Neural cell (in vitro differentiated cells): ENCODE measurements at regions not wholly inside any gene's neighbourhood (a gene's known extent, or its start where the extent isn't known, plus 50 kb on each side); places are given as distances from the start of the nearest gene placed in this dataset.

Experiments
- H2AFZ ChIP-seq: fragments of 200-600, 300-800 bp; sonication (generic), shearing (Covaris generic); 2 replicates; pipeline ENCODE4 v1.6.0; 2014; ENCODE audit warnings: low read depth, mild to moderate bottlenecking, antibody characterized with exemption, low read length, moderate library complexity
- H3F3A ChIP-seq: fragments of 200-600 bp; shearing (Covaris generic); 2 replicates; pipeline ENCODE4 v1.6.1; 2016; ENCODE audit warnings: mild to moderate bottlenecking, moderate library complexity, mixed read lengths, antibody characterized with exemption, low read length; ENCODE audit not compliant: insufficient read depth, poor library complexity, severe bottlenecking
- H3K27ac ChIP-seq: fragments of 200-600, 300-800 bp; sonication (generic), shearing (Covaris generic); 2 replicates; pipeline ENCODE4 v1.5.1; 2014; ENCODE audit warnings: mild to moderate bottlenecking, low read length, moderate library complexity
- H3K27me3 ChIP-seq: fragments of 300-800, 200-600 bp; sonication (generic), shearing (Covaris generic); 2 replicates; pipeline ENCODE4 v1.6.0; 2014; ENCODE audit warnings: mild to moderate bottlenecking, low read depth, low read length, moderate library complexity; ENCODE audit not compliant: insufficient read depth
- H3K36me3 ChIP-seq: fragments of 300-800, 200-600 bp; sonication (generic), shearing (Covaris generic); 2 replicates; pipeline ENCODE4 v1.5.1; 2014; ENCODE audit warnings: mild to moderate bottlenecking, antibody characterized with exemption, low read length, moderate library complexity; ENCODE audit not compliant: insufficient read depth
- H3K4me2 ChIP-seq: fragments of 300-800, 200-600 bp; sonication (generic), shearing (Covaris generic); 2 replicates; pipeline ENCODE4 v1.6.0; 2014; ENCODE audit warnings: mild to moderate bottlenecking, low read length
- H3K4me3 ChIP-seq: fragments of 300-800, 200-600 bp; sonication (generic), shearing (Covaris generic); 2 replicates; pipeline ENCODE4 v1.5.1; 2014; ENCODE audit warnings: mild to moderate bottlenecking, low read length, moderate library complexity
- H3K79me2 ChIP-seq: fragments of 200-600 bp; shearing (Covaris generic); replicated peaks from 2 replicates; pipeline ENCODE4 v1.6.0; 2014; ENCODE audit warnings: mild to moderate bottlenecking, low read length, moderate library complexity; ENCODE audit not compliant: insufficient read depth
- H3K9ac ChIP-seq: fragments of 300-800, 200-600 bp; sonication (generic), shearing (Covaris generic); 2 replicates; pipeline ENCODE4 v1.6.1; 2016; ENCODE audit warnings: mild to moderate bottlenecking, low read length, mixed read lengths
- H3K9me2 ChIP-seq: fragments of 200-600 bp; shearing (Covaris generic); 2 replicates; pipeline ENCODE4 v1.6.1; 2016; ENCODE audit warnings: mild to moderate bottlenecking, low read length, mixed read lengths; ENCODE audit not compliant: insufficient read depth
- H3K9me3 ChIP-seq: fragments of 200-600, 300-800 bp; sonication (generic), shearing (Covaris generic); 2 replicates; pipeline ENCODE4 v1.6.1; 2016; ENCODE audit warnings: mild to moderate bottlenecking, mixed run types, low read length, moderate library complexity, mixed read lengths
- H4K20me1 ChIP-seq: fragments of 200-600 bp; shearing (Covaris generic); 2 replicates; pipeline ENCODE4 v1.6.1; 2016; ENCODE audit warnings: mild to moderate bottlenecking, mixed run types; ENCODE audit not compliant: insufficient read depth
- CTCF ChIP-seq: fragments of 450-650 bp; IDR thresholded peaks from 2 replicates; pipeline ENCODE4 v1.5.1; 2014; ENCODE audit warnings: antibody characterized with exemption, mild to moderate bottlenecking, moderate library complexity; ENCODE audit not compliant: poor library complexity, severe bottlenecking
- EP300 ChIP-seq: fragments of 450-650 bp; conservative IDR thresholded peaks from 2 replicates; pipeline ENCODE4 v1.6.1; 2014; ENCODE audit warnings: antibody characterized with exemption, mild to moderate bottlenecking, moderate library complexity; ENCODE audit not compliant: poor library complexity, severe bottlenecking
- EZH2 ChIP-seq: fragments of 200-600, 300-800 bp; shearing (Covaris generic), sonication (generic); IDR thresholded peaks from 2 replicates; pipeline ENCODE4 v1.6.1; 2014; ENCODE audit warnings: antibody characterized with exemption, low read length, borderline replicate concordance, mild to moderate bottlenecking; ENCODE audit not compliant: insufficient read depth, poor library complexity, severe bottlenecking
- MXI1 ChIP-seq: fragments of 450-650 bp; conservative IDR thresholded peaks from 2 replicates; pipeline ENCODE4 v1.6.1; 2014; ENCODE audit warnings: antibody characterized with exemption, mild to moderate bottlenecking; ENCODE audit not compliant: poor library complexity, severe bottlenecking
- POLR2AphosphoS5 ChIP-seq: IDR thresholded peaks from 2 replicates; pipeline ENCODE4 v1.6.1; 2012
- RAD21 ChIP-seq: fragments of 450-650 bp; conservative IDR thresholded peaks from 2 replicates; pipeline ENCODE4 v1.6.1; 2014; ENCODE audit warnings: antibody characterized with exemption, mild to moderate bottlenecking, moderate library complexity
- REST ChIP-seq: IDR thresholded peaks from 2 replicates; pipeline ENCODE4 v1.6.1; 2012; ENCODE audit warnings: borderline replicate concordance
- SMC3 ChIP-seq: fragments of 450-650 bp; conservative IDR thresholded peaks from 2 replicates; pipeline ENCODE4 v1.6.1; 2014; ENCODE audit warnings: antibody characterized with exemption, mild to moderate bottlenecking, moderate library complexity; ENCODE audit not compliant: poor library complexity
- TAF1 ChIP-seq: IDR thresholded peaks from 2 replicates; pipeline ENCODE4 v1.6.1; 2012; ENCODE audit warnings: low read depth

- Histone ChIP-seq H3K4me3 (no peak overlapping the region), H3K27me3 (no peaks in the 10 kb centered on the region), H3K9me3 (no peaks in the 10 kb centered on the region), H3F3A (no peaks in the 10 kb centered on the region), H4K20me1 (no peaks in the 10 kb centered on the region), H3K36me3 (no peaks in the 10 kb centered on the region), H2AFZ (no peak overlapping the region), H3K9me2 (no peaks in the 10 kb centered on the region), H3K27ac (no peak overlapping the region), H3K4me2 (no peak overlapping the region), H3K9ac (no peak overlapping the region), H3K79me2 (no peaks in the 10 kb centered on the region)
- TF ChIP-seq REST (no peak), MXI1 (no peak), CTCF (no peak), POLR2AphosphoS5 (no peak), SMC3 (no peak), EZH2 (no peak), TAF1 (no peak), EP300 (no peak), RAD21 (no peak)
Observed at GRCh38 chr6:148044921-148045320, 297.7 kb upstream of the SASH1 start.

- Histone ChIP-seq H3K9me3 (no peaks in the 10 kb centered on the region), H3K4me2 (no peak overlapping the region), H3K79me2 (no peaks in the 10 kb centered on the region), H3K9ac (no peak overlapping the region), H3K9me2 (no peaks in the 10 kb centered on the region), H4K20me1 (no peaks in the 10 kb centered on the region), H3K27me3 (no peaks in the 10 kb centered on the region), H3K36me3 (no peaks in the 10 kb centered on the region), H3K27ac (no peak overlapping the region), H3K4me3 (no peak overlapping the region), H2AFZ (no peak overlapping the region), H3F3A (no peaks in the 10 kb centered on the region)
- TF ChIP-seq RAD21 (no peak), EZH2 (no peak), SMC3 (no peak), TAF1 (no peak), EP300 (no peak), REST (no peak), MXI1 (no peak), CTCF (no peak), POLR2AphosphoS5 (no peak)
Observed at GRCh38 chr6:148053209-148053608, 289.4 kb upstream of the SASH1 start.
